ENCODE measurements at regions not wholly inside any gene's neighbourhood (a gene's known extent, or its start where the extent isn't known, plus 50 kb on each side); places are given as distances from the start of the nearest gene placed in this dataset.
"Not testable (repeated sequence)": the region's sequence is repeated elsewhere in the genome, so short reads cannot be mapped to it uniquely, and the experiment has no call there.

DNA sequence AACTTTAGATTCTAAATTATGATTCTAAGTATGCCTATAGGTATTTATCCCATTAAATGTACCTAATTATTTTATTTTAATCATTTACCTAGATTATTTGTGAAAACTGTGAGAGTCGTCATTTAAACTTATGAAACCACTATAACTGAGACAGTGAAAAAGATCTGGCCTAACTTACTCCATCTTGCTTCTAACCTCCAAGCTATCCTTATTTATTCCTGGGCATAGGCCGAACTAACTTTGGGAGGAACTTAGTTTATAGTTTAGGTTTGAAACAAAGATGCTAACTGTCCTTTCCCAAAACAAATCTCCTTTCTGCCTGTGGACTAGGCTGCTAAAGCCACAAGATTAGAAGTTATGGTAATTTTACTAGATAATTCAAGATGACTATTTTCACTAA lies 79.7 kb upstream of the PPP2R5C start:
- no peaks in the 10 kb centered on the region for H3K9me3 ChIP-seq

DNA sequence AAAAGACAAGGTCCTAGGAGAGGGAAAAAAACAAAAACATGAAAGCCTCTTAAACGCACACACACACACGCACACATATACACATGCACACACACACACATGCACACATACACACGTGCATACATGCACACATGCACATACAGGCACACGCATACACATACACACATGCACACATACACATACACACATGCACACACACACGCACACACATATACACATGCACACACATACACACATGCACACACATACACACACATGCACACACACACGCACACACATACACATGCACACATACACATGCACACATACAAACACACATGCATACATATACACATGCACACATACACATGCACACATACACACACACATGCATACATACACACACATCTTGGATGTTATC lies 78.1 kb upstream of the PPP2R5C start:
- intact Hi-C loops (cut with DNase I), result no loop called here
- no peak overlapping the region for H3K27ac ChIP-seq (replicated peaks in 1 of 4)
- peaks cover 0 to 30% (median 0%) of the 10 kb centered on the region in 4 donors for H3K27me3 ChIP-seq
- no peaks in the 10 kb centered on the region for H3K36me3 ChIP-seq
- H3K4me1 ChIP-seq, result no peaks in the 10 kb centered on the region
- no peak overlapping the region for H3K4me3 ChIP-seq
- 81% methylated on average over 6 of the region's 6 CpGs for WGBS
- TF ChIP-seq EP300 (IDR thresholded peaks at IDR 0.05) (no peak), POLR2A (IDR thresholded peaks at IDR 0.05; ENCODE audit: low read depth) (no peak), POLR2AphosphoS5 (IDR thresholded peaks at IDR 0.05) (no peak)
- TF ChIP-seq, protein P1, sequence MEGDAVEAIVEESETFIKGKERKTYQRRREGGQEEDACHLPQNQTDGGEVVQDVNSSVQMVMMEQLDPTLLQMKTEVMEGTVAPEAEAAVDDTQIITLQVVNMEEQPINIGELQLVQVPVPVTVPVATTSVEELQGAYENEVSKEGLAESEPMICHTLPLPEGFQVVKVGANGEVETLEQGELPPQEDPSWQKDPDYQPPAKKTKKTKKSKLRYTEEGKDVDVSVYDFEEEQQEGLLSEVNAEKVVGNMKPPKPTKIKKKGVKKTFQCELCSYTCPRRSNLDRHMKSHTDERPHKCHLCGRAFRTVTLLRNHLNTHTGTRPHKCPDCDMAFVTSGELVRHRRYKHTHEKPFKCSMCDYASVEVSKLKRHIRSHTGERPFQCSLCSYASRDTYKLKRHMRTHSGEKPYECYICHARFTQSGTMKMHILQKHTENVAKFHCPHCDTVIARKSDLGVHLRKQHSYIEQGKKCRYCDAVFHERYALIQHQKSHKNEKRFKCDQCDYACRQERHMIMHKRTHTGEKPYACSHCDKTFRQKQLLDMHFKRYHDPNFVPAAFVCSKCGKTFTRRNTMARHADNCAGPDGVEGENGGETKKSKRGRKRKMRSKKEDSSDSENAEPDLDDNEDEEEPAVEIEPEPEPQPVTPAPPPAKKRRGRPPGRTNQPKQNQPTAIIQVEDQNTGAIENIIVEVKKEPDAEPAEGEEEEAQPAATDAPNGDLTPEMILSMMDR (IDR thresholded peaks at IDR 0.05), result no peak
- no peaks in the 10 kb centered on the region for H3K9me3 ChIP-seq
- no peak for DNase-seq (ENCODE audit: extremely low spot score)

More for the DNA sequence above, 79.7 kb upstream of the PPP2R5C start:
- DNase-seq (ENCODE audit: extremely low spot score), result no peak
- H3K4me1 ChIP-seq, result no peaks in the 10 kb centered on the region
- no peak for TF ChIP-seq POLR2AphosphoS5 (IDR thresholded peaks at IDR 0.05)
- TF ChIP-seq, protein P1 (IDR thresholded peaks at IDR 0.05), result no peak
- no peak for TF ChIP-seq EP300 (IDR thresholded peaks at IDR 0.05)
- no peak for TF ChIP-seq POLR2A (IDR thresholded peaks at IDR 0.05; ENCODE audit: low read depth)
- H3K36me3 ChIP-seq, result no peaks in the 10 kb centered on the region
- 90% methylated on average over 2 of the region's 2 CpGs for WGBS
- intact Hi-C loops (cut with DNase I), result no loop called here
- no peak overlapping the region for H3K27ac ChIP-seq (replicated peaks in 1 of 4)
- no peak overlapping the region for H3K4me3 ChIP-seq
- peaks cover 0 to 19% (median 0%) of the 10 kb centered on the region in 4 donors for H3K27me3 ChIP-seq

DNA sequence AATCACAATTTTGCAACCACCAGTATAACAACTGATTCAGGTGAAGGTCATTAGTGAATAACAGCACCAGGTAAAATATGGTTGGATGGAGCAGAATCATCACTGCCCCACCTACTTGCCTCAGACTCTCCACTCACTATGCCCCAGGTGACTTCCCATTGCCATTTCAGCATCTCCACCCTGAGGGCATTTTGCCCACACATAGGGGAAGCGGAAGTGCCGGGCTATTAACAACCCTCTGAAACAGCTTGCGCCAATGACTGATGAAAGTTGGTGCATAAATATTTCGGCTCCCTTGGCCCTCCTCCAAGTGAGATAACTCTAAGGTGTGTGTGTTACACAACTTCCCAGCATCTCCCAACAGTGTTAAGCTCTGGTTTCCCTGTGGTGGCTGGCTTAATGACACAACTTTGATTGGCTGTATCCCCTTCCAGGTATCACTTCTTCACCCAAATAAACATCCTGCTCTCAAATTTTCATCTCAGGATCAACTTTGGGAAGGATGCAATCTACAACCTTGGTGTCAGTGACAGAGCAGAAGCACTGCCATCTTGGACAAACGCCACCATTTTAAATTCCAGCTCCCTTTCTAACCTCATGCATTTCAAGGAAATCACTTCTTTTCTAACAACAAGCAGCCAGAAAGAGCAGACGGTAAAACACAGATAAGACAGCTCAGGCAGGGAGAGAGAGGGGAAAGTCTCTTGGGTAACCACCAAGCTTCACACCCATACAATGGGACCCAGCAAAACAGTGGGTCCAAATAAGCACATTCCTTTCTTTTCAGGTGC lies 73.6 kb upstream of the PPP2R5C start:
- TF ChIP-seq EP300 (IDR thresholded peaks at IDR 0.05) (no peak), POLR2A (IDR thresholded peaks at IDR 0.05; ENCODE audit: low read depth) (no peak), POLR2AphosphoS5 (IDR thresholded peaks at IDR 0.05) (no peak)
- TF ChIP-seq, protein P1 (IDR thresholded peaks at IDR 0.05), result no peak
- Histone ChIP-seq H3K4me3 (no peak overlapping the region), H3K27ac (replicated peaks in 1 of 4) (no peak overlapping the region), H3K4me1 (no peaks in the 10 kb centered on the region), H3K27me3 (peaks cover 0 to 40% (median 0%) of the 10 kb centered on the region in 4 donors), H3K36me3 (no peaks in the 10 kb centered on the region), H3K9me3 (no peaks in the 10 kb centered on the region)
- WGBS, result 76% methylated on average over 6 of the region's 6 CpGs
- intact Hi-C loops (cut with DNase I), result no loop called here
- DNase-seq (ENCODE audit: extremely low spot score), result no peak

DNA sequence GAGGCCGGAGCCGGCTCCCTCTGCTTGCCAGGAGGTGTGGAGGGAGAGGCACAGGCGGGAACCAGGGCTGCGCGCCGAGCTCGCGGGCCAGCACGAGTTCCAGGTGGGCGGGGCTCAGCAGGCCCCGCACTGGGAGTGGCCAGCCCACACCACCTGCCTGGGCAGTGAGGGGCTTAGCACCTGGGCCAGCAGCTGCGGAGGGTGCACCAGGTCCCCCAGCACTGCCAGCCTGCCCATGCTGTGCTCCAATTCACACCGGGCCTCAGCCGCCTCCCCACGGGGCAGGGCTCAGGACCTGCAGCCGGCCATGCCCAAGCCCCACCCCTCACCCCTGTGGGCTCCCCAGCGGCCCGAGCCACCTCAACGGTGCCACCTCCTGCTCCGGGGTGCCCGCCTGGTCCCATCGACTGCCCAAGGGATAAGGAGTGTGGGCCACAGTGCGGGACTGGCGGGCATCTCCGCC lies 72.4 kb upstream of the PPP2R5C start:
- TF ChIP-seq POLR2A (IDR thresholded peaks at IDR 0.05; ENCODE audit: low read depth), result no peak
- TF ChIP-seq, protein P1 (IDR thresholded peaks at IDR 0.05), result no peak
- TF ChIP-seq EP300 (IDR thresholded peaks at IDR 0.05), result no peak

DNA sequence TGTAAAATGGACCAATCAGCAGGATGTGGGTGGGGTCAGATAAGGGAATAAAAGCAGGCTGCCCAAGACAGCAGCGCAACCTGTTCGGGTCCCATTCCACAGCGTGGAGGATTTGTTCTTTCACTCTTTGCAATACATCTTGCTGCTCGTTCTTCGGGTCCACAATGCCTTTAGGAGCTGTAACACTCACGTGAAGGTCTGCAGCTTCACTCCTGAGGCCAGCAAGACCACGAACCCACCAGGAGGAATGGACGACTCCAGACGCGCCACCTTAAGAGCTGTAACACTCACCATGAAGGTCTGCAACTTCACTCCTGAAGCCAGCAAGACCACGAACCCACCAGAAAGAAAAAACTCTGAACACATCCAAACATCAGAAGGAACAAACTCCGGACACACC lies 71.5 kb upstream of the PPP2R5C start:
- H3K4me3 ChIP-seq; H3K9me3 ChIP-seq; H3K36me3 ChIP-seq; H3K27ac ChIP-seq (replicated peaks in 1 of 4); DNase-seq (ENCODE audit: extremely low spot score); intact Hi-C loops (cut with DNase I); H3K4me1 ChIP-seq: not testable (repeated sequence)
- H3K27me3 ChIP-seq, result peaks cover 0 to 29% (median 0%) of the 10 kb centered on the region in 4 donors
- 92% methylated on average over 12 of the region's 12 CpGs for WGBS

More for the DNA sequence above, 72.4 kb upstream of the PPP2R5C start:
- 92% methylated on average over 17 of the region's 25 CpGs for WGBS
- Histone ChIP-seq H3K27me3 (peaks cover 0 to 38% (median 0%) of the 10 kb centered on the region in 4 donors), H3K27ac (replicated peaks in 1 of 4) (no peak overlapping the region), H3K4me1 (no peaks in the 10 kb centered on the region), H3K36me3 (no peaks in the 10 kb centered on the region), H3K9me3 (no peaks in the 10 kb centered on the region), H3K4me3 (no peak overlapping the region)
- DNase-seq (ENCODE audit: extremely low spot score), result no peak
- intact Hi-C loops (cut with DNase I), result no loop called here

All from esophagus muscularis mucosa (tissue), 4 donors.